ENCODE measurements at regions not wholly inside any gene's neighbourhood (a gene's known extent, or its start where the extent isn't known, plus 50 kb on each side); places are given as distances from the start of the nearest gene placed in this dataset.
"Not testable (repeated sequence)": the region's sequence is repeated elsewhere in the genome, so short reads cannot be mapped to it uniquely, and the experiment has no call there.

- H3K27me3 Mint-ChIP-seq, result no peaks in the 10 kb centered on the region
- H3K27ac Mint-ChIP-seq, result no peak overlapping the region
- no peak overlapping the region for H3K4me3 Mint-ChIP-seq
- ATAC-seq, result no peak
- no peak for DNase-seq
- H3K4me1 Mint-ChIP-seq, result no peaks in the 10 kb centered on the region
- no peaks in the 10 kb centered on the region for H3K9me3 Mint-ChIP-seq
Measured at GRCh38 chr1:61028136-61028535, 54.2 kb upstream of the NFIA start.

DNA sequence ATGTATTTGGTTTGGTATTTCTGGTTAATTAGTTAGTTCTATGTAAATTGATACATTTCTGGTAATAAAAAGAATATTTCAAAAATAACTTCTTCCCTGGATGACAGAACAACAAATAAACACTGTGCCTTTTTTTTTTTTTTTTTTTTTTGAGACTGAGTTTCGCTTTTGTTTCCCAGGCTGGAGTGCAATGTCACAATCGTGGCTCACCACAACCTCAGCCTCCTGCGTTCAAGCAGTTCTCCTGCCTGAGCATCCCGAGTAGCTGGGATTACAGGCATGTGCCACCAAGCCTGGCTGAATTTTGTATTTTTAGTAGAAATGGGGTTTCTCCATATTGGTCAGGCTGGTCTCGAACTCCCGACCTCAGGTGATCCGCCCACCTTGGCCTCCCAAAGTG lies 64.3 kb upstream of the NFIA start:
- not testable (repeated sequence) for H3K4me3 Mint-ChIP-seq, H3K4me1 Mint-ChIP-seq, ATAC-seq

DNA sequence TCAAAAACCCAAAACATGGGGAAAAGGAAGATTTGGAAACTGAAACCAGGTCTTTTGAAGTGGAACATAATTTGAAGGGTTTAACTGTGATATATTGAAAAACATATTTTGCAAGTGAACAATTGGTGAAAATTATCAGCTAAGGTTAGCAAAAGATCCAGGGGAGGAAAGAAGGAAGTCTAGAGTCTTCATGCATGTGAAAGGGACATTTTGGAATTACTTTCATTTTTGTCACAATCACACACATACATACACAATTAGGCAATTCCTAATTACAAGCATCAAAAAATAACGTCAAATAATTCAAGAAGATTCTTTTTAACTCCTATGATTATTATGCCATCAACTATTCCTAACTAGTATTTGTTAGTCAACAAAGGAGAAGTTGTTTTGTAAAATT lies 64.7 kb upstream of the NFIA start:
- no peak for DNase-seq
- peaks cover 11% of the 10 kb centered on the region for H3K27me3 Mint-ChIP-seq
- no peaks in the 10 kb centered on the region for H3K4me1 Mint-ChIP-seq
- H3K27ac Mint-ChIP-seq, result no peak overlapping the region
- ATAC-seq, result no peak
- no peaks in the 10 kb centered on the region for H3K9me3 Mint-ChIP-seq
- H3K4me3 Mint-ChIP-seq, result no peak overlapping the region

More for the DNA sequence above, 64.3 kb upstream of the NFIA start:
- H3K27me3 Mint-ChIP-seq, result peaks cover 11% of the 10 kb centered on the region
- not testable (repeated sequence) for H3K27ac Mint-ChIP-seq, DNase-seq, H3K9me3 Mint-ChIP-seq

- H3K4me3 Mint-ChIP-seq, result no peak overlapping the region
- H3K4me1 Mint-ChIP-seq, result no peaks in the 10 kb centered on the region
- H3K27me3 Mint-ChIP-seq, result peaks cover 11% of the 10 kb centered on the region
- H3K27ac Mint-ChIP-seq, result no peak overlapping the region
- ATAC-seq, result no peak
- DNase-seq, result no peak
- H3K9me3 Mint-ChIP-seq, result no peaks in the 10 kb centered on the region
Measured at GRCh38 chr1:61013946-61014667, 68.3 kb upstream of the NFIA start.

DNA sequence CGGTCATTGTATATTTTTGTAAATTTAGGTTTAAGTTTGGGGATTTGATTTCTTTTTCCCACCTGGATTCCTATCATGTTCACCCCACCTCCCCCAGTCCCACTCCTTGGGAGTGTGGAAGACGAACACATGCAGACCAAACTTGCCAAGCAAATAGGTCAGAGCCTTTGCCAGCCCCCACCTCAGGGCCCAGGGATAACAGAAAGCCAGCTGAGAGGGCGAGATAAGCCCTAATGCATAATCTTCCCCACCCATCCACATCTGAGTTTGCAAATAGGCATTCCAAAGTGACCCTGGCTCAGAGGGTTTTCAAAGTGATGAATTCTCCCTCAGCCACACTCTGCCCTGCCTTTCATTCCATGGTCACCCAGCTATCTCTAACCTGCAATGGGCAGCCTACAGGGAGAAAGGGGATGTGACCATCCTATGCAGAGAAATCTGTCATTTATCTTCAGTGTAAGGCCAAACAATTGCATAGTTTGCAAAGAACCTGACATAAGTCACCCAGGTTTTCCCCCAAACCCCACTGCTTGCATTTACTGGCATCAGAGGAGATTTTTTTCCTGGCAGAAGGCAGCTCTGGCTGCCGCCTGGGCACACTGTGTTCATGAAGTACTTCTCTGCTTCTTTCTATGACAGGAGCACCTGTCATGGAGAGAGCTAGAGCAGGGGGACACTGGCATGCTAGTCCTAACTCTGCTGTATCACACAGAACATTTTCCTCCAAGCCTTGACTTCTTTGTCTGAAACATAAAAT lies 69.0 kb upstream of the NFIA start:
- DNase-seq (no peak), ATAC-seq (no peak)
- Mint-ChIP-seq H3K27ac (no peak overlapping the region), H3K27me3 (peaks cover 11% of the 10 kb centered on the region), H3K4me1 (no peaks in the 10 kb centered on the region), H3K4me3 (no peak overlapping the region), H3K9me3 (no peaks in the 10 kb centered on the region)

- ATAC-seq, result no peak
- Mint-ChIP-seq H3K9me3 (no peaks in the 10 kb centered on the region), H3K4me3 (no peak overlapping the region), H3K4me1 (no peaks in the 10 kb centered on the region), H3K27ac (no peak overlapping the region), H3K27me3 (peaks cover 11% of the 10 kb centered on the region)
- no peak for DNase-seq
Measured at GRCh38 chr1:61012341-61012761, 70.0 kb upstream of the NFIA start.

DNA sequence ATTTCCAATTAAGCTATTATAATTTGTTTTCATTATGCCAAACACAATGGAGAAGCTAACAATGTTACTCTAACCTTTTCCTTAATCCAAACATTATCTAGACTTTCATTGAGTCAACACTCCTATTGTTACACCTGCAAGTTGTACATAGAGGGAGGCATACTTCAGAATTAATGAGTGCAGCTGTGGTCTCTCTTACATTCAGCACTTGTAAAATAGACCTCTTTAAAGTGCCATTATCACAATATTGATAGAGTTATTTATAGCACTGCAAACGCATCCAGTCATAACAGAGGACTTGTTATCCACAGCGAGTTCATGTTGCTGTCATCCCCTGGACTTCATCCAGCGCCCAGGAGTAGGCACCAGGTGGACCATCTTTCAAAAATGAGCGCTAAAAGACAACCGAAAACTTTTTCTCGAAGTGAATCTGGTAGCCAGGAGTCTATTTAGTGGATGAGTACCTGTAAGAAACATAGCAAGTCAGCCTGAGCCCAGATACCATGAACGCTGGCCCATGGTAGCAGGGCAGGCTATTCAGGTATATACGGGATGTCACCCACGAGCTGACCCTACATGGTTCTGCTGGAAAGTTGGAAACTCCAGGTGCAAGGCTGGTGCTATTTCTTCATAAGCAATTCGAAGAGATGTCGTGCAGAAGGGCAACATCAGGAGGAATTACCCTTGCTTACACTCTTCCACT lies 70.6 kb upstream of the NFIA start:
- Mint-ChIP-seq H3K27ac (no peak overlapping the region), H3K9me3 (no peaks in the 10 kb centered on the region), H3K4me3 (no peak overlapping the region), H3K27me3 (peaks cover 5% of the 10 kb centered on the region), H3K4me1 (no peaks in the 10 kb centered on the region)
- ATAC-seq (no peak), DNase-seq (no peak)

- ATAC-seq, result no peak
- Mint-ChIP-seq H3K9me3 (no peaks in the 10 kb centered on the region), H3K27ac (no peak overlapping the region), H3K27me3 (no peaks in the 10 kb centered on the region), H3K4me1 (no peaks in the 10 kb centered on the region), H3K4me3 (no peak overlapping the region)
- no peak for DNase-seq
Measured at GRCh38 chr1:61007534-61008364, 74.6 kb upstream of the NFIA start.

DNA sequence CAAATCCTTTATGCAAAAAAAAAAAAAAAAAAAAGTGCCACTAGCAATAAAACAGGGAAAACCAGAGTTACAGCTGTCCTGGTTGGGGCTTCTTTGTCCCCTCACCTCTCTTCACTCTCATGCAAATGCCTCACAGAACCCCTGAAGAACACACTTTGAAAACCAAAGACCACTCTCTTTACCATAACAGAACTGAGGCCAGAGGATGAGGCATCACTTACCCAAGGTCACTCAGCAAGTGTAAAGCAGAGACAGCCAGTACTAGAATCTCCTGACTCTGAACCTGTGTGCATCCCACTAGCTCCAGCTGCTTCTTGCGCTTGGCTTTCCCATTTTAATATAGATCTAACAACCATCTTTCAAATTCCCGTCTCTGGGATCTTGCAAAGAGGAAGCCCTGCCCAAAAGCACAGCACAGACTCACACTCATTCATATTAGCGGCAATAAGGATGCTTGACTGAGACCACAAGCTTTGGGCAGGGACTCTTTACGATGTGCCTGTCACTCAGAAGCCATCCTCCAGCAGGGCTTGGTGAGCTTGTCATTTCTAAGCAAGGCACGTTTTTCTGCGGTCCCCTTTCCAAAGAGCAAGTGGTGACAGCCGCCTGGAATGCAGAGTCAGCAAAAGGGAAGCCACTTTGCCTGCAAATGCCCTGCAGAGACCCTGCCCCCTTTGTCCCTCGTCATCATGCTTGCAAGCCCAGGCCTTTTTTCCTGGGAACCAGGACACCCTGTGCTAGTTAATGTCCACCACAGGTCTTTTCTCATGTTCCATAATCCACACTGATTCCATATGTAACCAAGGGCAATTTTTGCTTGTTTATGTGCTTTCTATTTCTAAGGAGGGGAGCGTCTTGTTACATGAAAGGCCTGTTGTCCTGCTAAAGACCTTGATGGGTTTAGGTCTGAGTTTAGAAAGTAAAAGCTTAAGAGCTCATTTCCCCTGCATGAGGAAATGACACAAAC lies 76.5 kb upstream of the NFIA start:
- Mint-ChIP-seq H3K27ac (no peak overlapping the region), H3K4me1 (no peaks in the 10 kb centered on the region), H3K4me3 (no peak overlapping the region), H3K9me3 (no peaks in the 10 kb centered on the region), H3K27me3 (no peaks in the 10 kb centered on the region)
- DNase-seq (no peak), ATAC-seq (no peak)

GRCh38 chr1:61004262-61005003 lies 77.9 kb upstream of the NFIA start:
- Mint-ChIP-seq H3K27me3 (no peaks in the 10 kb centered on the region), H3K4me3 (no peak overlapping the region), H3K4me1 (no peaks in the 10 kb centered on the region), H3K27ac (no peak overlapping the region), H3K9me3 (no peaks in the 10 kb centered on the region)
- no peak for DNase-seq
- ATAC-seq, result no peak

GRCh38 chr1:61000327-61000726 lies 82.0 kb upstream of the NFIA start:
- DNase-seq (no peak), ATAC-seq (no peak)
- Mint-ChIP-seq H3K9me3 (no peaks in the 10 kb centered on the region), H3K4me1 (no peaks in the 10 kb centered on the region), H3K27me3 (no peaks in the 10 kb centered on the region), H3K4me3 (no peak overlapping the region), H3K27ac (no peak overlapping the region)

- DNase-seq, result no peak
- Mint-ChIP-seq H3K9me3 (no peaks in the 10 kb centered on the region), H3K4me1 (no peaks in the 10 kb centered on the region), H3K4me3 (no peak overlapping the region), H3K27me3 (peaks cover under 1% of the 10 kb centered on the region), H3K27ac (no peak overlapping the region)
- no peak for ATAC-seq
Measured at GRCh38 chr1:60998786-60999185, 83.6 kb upstream of the NFIA start.

GRCh38 chr1:60994828-60995492 lies 87.4 kb upstream of the NFIA start:
- DNase-seq (no peak), ATAC-seq (no peak)
- H3K9me3 Mint-ChIP-seq, result no peaks in the 10 kb centered on the region
- H3K4me3 Mint-ChIP-seq, result no peak overlapping the region
- H3K27me3 Mint-ChIP-seq, result peaks cover 9% of the 10 kb centered on the region
- H3K4me1 Mint-ChIP-seq, result no peaks in the 10 kb centered on the region
- no peak overlapping the region for H3K27ac Mint-ChIP-seq

All from stimulated activated naive CD8-positive, alpha-beta T cell treated with anti-CD3 and anti-CD28 coated beads, Interleukin-15, amount 100 ng/mL, for 72 hours (primary cell).